ENCODE measurements at regions not wholly inside any gene's neighbourhood (a gene's known extent, or its start where the extent isn't known, plus 50 kb on each side); places are given as distances from the start of the nearest gene placed in this dataset.
A peak's percentile ranks its signal among the peaks of the same experiment; 100 is the strongest.

- no peak for TF ChIP-seq FOXP2 (optimal IDR thresholded peaks at IDR 0.05; ENCODE audit: borderline replicate concordance, extremely low read depth, extremely low read length, insufficient read depth)
- no peak for TF ChIP-seq SIN3A (IDR thresholded peaks at IDR 0.05; ENCODE audit: borderline replicate concordance, insufficient read depth, low read length)
- TF ChIP-seq POLR2AphosphoS5 (IDR thresholded peaks at IDR 0.05; ENCODE audit: low read depth, low read length): no peak
- no peak for TF ChIP-seq REST (IDR thresholded peaks at IDR 0.05; ENCODE audit: insufficient read depth in 1 of 2, low read depth in 2 of 2, low read length in 2 of 2)
- no peak for TF ChIP-seq TAF1 (IDR thresholded peaks at IDR 0.05; ENCODE audit: borderline replicate concordance, insufficient read depth, low read length)
Observed at GRCh38 chr6:95159557-95159956, 417.8 kb upstream of the MANEA start.

GRCh38 chr6:95169775-95170174 is 407.6 kb upstream of the MANEA start:
- no peak for TF ChIP-seq REST (IDR thresholded peaks at IDR 0.05; ENCODE audit: insufficient read depth in 1 of 2, low read depth in 2 of 2, low read length in 2 of 2)
- TF ChIP-seq POLR2AphosphoS5 (IDR thresholded peaks at IDR 0.05; ENCODE audit: low read depth, low read length): no peak
- TF ChIP-seq TAF1 (IDR thresholded peaks at IDR 0.05; ENCODE audit: borderline replicate concordance, insufficient read depth, low read length): no peak
- TF ChIP-seq FOXP2 (optimal IDR thresholded peaks at IDR 0.05; ENCODE audit: borderline replicate concordance, extremely low read depth, extremely low read length, insufficient read depth): no peak
- no peak for TF ChIP-seq SIN3A (IDR thresholded peaks at IDR 0.05; ENCODE audit: borderline replicate concordance, insufficient read depth, low read length)

DNA sequence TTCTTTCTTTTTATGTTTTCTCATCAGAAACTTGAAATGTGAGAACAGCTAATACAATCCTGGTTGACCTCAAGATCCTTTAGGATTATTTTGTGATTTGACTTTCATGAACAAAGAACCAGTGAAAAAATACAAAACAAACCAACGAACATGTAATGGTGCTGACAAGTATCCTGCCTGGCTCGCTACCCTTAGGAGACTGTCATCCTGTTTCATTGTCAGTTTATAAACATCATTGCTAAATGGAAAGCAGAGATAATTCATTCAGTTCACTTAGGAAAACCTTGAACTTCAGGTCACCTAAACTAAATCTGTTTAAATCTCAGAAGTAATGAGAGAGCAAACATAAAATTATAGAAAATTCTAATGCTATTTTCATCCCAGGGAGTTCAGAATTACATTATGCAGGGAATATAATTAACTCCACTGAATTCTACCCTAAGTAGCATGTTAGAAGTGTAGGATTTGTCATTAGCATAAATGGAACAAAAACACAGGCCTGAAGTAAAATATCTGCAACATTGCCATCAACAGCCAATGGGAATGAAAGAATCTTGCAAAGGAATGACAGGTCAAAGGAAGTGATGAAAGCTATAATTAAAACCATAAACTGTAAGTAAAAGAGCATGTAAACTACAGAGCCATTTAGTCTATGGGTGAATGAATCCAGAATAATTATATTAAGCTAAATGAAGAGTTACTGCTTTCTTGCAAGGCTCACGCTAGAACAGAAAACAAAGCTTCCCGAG is 401.2 kb upstream of the MANEA start:
- peak; percentile 44; the same call in 1 of the 2 replicates for TF ChIP-seq TAF1 (IDR thresholded peaks at IDR 0.05; ENCODE audit: borderline replicate concordance, insufficient read depth, low read length)
- no peak for TF ChIP-seq SIN3A (IDR thresholded peaks at IDR 0.05; ENCODE audit: borderline replicate concordance, insufficient read depth, low read length)
- TF ChIP-seq FOXP2 (optimal IDR thresholded peaks at IDR 0.05; ENCODE audit: borderline replicate concordance, extremely low read depth, extremely low read length, insufficient read depth): no peak

GRCh38 chr6:95185874-95186273 is 391.5 kb upstream of the MANEA start:
- no peak for TF ChIP-seq SIN3A (IDR thresholded peaks at IDR 0.05; ENCODE audit: borderline replicate concordance, insufficient read depth, low read length)
- no peak for TF ChIP-seq REST (IDR thresholded peaks at IDR 0.05; ENCODE audit: insufficient read depth in 1 of 2, low read depth in 2 of 2, low read length in 2 of 2)
- no peak for TF ChIP-seq TAF1 (IDR thresholded peaks at IDR 0.05; ENCODE audit: borderline replicate concordance, insufficient read depth, low read length)
- TF ChIP-seq FOXP2 (optimal IDR thresholded peaks at IDR 0.05; ENCODE audit: borderline replicate concordance, extremely low read depth, extremely low read length, insufficient read depth): no peak
- TF ChIP-seq POLR2AphosphoS5 (IDR thresholded peaks at IDR 0.05; ENCODE audit: low read depth, low read length): no peak

- TF ChIP-seq TAF1 (IDR thresholded peaks at IDR 0.05; ENCODE audit: borderline replicate concordance, insufficient read depth, low read length) (no peak), SIN3A (IDR thresholded peaks at IDR 0.05; ENCODE audit: borderline replicate concordance, insufficient read depth, low read length) (no peak), POLR2AphosphoS5 (IDR thresholded peaks at IDR 0.05; ENCODE audit: low read depth, low read length) (no peak), FOXP2 (optimal IDR thresholded peaks at IDR 0.05; ENCODE audit: borderline replicate concordance, extremely low read depth, extremely low read length, insufficient read depth) (no peak), REST (IDR thresholded peaks at IDR 0.05; ENCODE audit: insufficient read depth in 1 of 2, low read depth in 2 of 2, low read length in 2 of 2) (no peak)
Observed at GRCh38 chr6:95186710-95187109, 390.6 kb upstream of the MANEA start.
